ENCODE measurements at regions not wholly inside any gene's neighbourhood (a gene's known extent, or its start where the extent isn't known, plus 50 kb on each side); places are given as distances from the start of the nearest gene placed in this dataset.

GRCh38 chr9:23532282-23532681 is 293.8 kb downstream of the ELAVL2 start:
- TF ChIP-seq CTCF (IDR thresholded peaks at IDR 0.05; ENCODE audit: unreplicated experiment), result no peak
- no peak for DNase-seq (ENCODE audit: low spot score)
- Mint-ChIP-seq H3K9me3 (ENCODE audit: unreplicated experiment) (no peaks in the 10 kb centered on the region), H3K27ac (ENCODE audit: unreplicated experiment) (no peak overlapping the region), H3K4me1 (ENCODE audit: unreplicated experiment) (peaks cover 4% of the 10 kb centered on the region), H3K36me3 (ENCODE audit: low read depth, unreplicated experiment) (peaks cover 3% of the 10 kb centered on the region), H3K4me3 (ENCODE audit: unreplicated experiment) (no peak overlapping the region), H3K27me3 (ENCODE audit: unreplicated experiment) (peaks cover 2% of the 10 kb centered on the region)

- H3K27me3 Mint-ChIP-seq (ENCODE audit: unreplicated experiment), result peaks cover 10% of the 10 kb centered on the region
- H3K36me3 Mint-ChIP-seq (ENCODE audit: low read depth, unreplicated experiment), result peaks cover 3% of the 10 kb centered on the region
- no peak for TF ChIP-seq CTCF (IDR thresholded peaks at IDR 0.05; ENCODE audit: unreplicated experiment)
- DNase-seq (ENCODE audit: low spot score), result no peak
- no peaks in the 10 kb centered on the region for H3K9me3 Mint-ChIP-seq (ENCODE audit: unreplicated experiment)
- H3K4me3 Mint-ChIP-seq (ENCODE audit: unreplicated experiment), result peak overlapping the region; percentile 61
- H3K27ac Mint-ChIP-seq (ENCODE audit: unreplicated experiment), result no peak overlapping the region
- peaks cover 29% of the 10 kb centered on the region for H3K4me1 Mint-ChIP-seq (ENCODE audit: unreplicated experiment)
These were observed 288.6 kb downstream of the ELAVL2 start for GRCh38 chr9:23537192-23538066.

GRCh38 chr9:23538067-23538402 is 288.0 kb downstream of the ELAVL2 start:
- peaks cover 3% of the 10 kb centered on the region for H3K36me3 Mint-ChIP-seq (ENCODE audit: low read depth, unreplicated experiment)
- peak; percentile 5 for DNase-seq (ENCODE audit: low spot score)
- peaks cover 29% of the 10 kb centered on the region for H3K4me1 Mint-ChIP-seq (ENCODE audit: unreplicated experiment)
- H3K4me3 Mint-ChIP-seq (ENCODE audit: unreplicated experiment), result peak overlapping the region; percentile 48
- H3K9me3 Mint-ChIP-seq (ENCODE audit: unreplicated experiment), result no peaks in the 10 kb centered on the region
- H3K27me3 Mint-ChIP-seq (ENCODE audit: unreplicated experiment), result peaks cover 10% of the 10 kb centered on the region
- TF ChIP-seq CTCF (IDR thresholded peaks at IDR 0.05; ENCODE audit: unreplicated experiment), result no peak
- no peak overlapping the region for H3K27ac Mint-ChIP-seq (ENCODE audit: unreplicated experiment)

GRCh38 chr9:23538461-23539003 is 287.5 kb downstream of the ELAVL2 start:
- peak overlapping the region; percentile 48 for H3K4me3 Mint-ChIP-seq (ENCODE audit: unreplicated experiment)
- H3K27ac Mint-ChIP-seq (ENCODE audit: unreplicated experiment), result no peak overlapping the region
- no peak for TF ChIP-seq CTCF (IDR thresholded peaks at IDR 0.05; ENCODE audit: unreplicated experiment)
- no peaks in the 10 kb centered on the region for H3K9me3 Mint-ChIP-seq (ENCODE audit: unreplicated experiment)
- H3K4me1 Mint-ChIP-seq (ENCODE audit: unreplicated experiment), result peaks cover 29% of the 10 kb centered on the region
- H3K27me3 Mint-ChIP-seq (ENCODE audit: unreplicated experiment), result peaks cover 10% of the 10 kb centered on the region
- DNase-seq (ENCODE audit: low spot score), result no peak
- H3K36me3 Mint-ChIP-seq (ENCODE audit: low read depth, unreplicated experiment), result peaks cover 3% of the 10 kb centered on the region

GRCh38 chr9:23539311-23539710 is 286.7 kb downstream of the ELAVL2 start:
- Mint-ChIP-seq H3K4me3 (ENCODE audit: unreplicated experiment) (no peak overlapping the region), H3K27ac (ENCODE audit: unreplicated experiment) (no peak overlapping the region), H3K4me1 (ENCODE audit: unreplicated experiment) (peaks cover 29% of the 10 kb centered on the region), H3K27me3 (ENCODE audit: unreplicated experiment) (peaks cover 10% of the 10 kb centered on the region), H3K9me3 (ENCODE audit: unreplicated experiment) (no peaks in the 10 kb centered on the region), H3K36me3 (ENCODE audit: low read depth, unreplicated experiment) (peaks cover 3% of the 10 kb centered on the region)
- no peak for TF ChIP-seq CTCF (IDR thresholded peaks at IDR 0.05; ENCODE audit: unreplicated experiment)
- no peak for DNase-seq (ENCODE audit: low spot score)

Measured in endothelial cell (in vitro differentiated cells).